K562 (cell line): ENCODE measurements at regions not wholly inside any gene's neighbourhood (a gene's known extent, or its start where the extent isn't known, plus 50 kb on each side); places are given as distances from the start of the nearest gene placed in this dataset.

Source experiments
- ATAC-seq: fragments of 200-7000 bp; cut with Tn5 transposase; 3 replicates; pipeline ENCODE4 v1.9.1; 2020; ENCODE audit warnings: moderate library complexity
- BruUV-seq: library from RNA; stranded (reverse); fragments of 400-500 nt; replicated peaks from 2 replicates; lab custom pipeline; 2021; lab: Mats Ljungman, UMichigan
- CTCF ChIA-PET: fragments of 300-600 bp; formaldehyde crosslinking; extraction: SDS; loops from one replicate; lab custom pipeline; 2021; ENCODE audit warnings: low intra/inter-chr PET ratio; lab: Yijun Ruan, JAX
- POLR2A ChIA-PET: fragments of 300-600, 350-650 bp; sonication (Branson Sonifier 250); formaldehyde crosslinking; extraction: SDS; loops from one replicate; lab custom pipeline; 2021; ENCODE audit warnings: antibody characterized with exemption, inconsistent platforms; lab: Yijun Ruan, JAX
- DNase-seq, 4 experiments: peaks; one replicate each; pipeline versions ENCODE4 v3.0.0 to v3.0.0-alpha.2; 2011 to 2018; ENCODE audit warnings: low spot score in 3 of 4, mixed read lengths in 3 of 4; ENCODE audit errors: extremely low read depth in 1 of 4
- FAIRE-seq: peaks from 2 replicates; lab custom pipeline; 2011; peaks lifted over from hg19 to GRCh38; lab: Jason Lieb, UNC
- H2AFZ ChIP-seq: 2 replicates; pipeline ENCODE4 v1.6.0; 2011; ENCODE audit warnings: low read depth, low read length, control low read depth, inconsistent platforms
- H3K27ac ChIP-seq: fragments of 200-600 bp; 3 replicates; pipeline ENCODE4 v1.8.0; 2011; ENCODE audit warnings: low read depth, mild to moderate bottlenecking, control low read depth, inconsistent platforms, low read length, moderate library complexity, mixed read lengths; ENCODE audit errors: extremely low read depth
- H3K27me3 ChIP-seq, 2 experiments: fragments of 300-600 bp in 1 of 2; 2 replicates in 1 of 2; 3 replicates in 1 of 2; pipeline versions ENCODE4 v1.6.0 to v1.8.0; 2011; ENCODE audit warnings: inconsistent platforms in 2 of 2, low read length in 2 of 2, mild to moderate bottlenecking in 1 of 2, mixed read lengths in 1 of 2, moderate library complexity in 1 of 2; ENCODE audit not compliant: control insufficient read depth in 2 of 2, insufficient read depth in 2 of 2
- H3K36me3 ChIP-seq: fragments of 300-600 bp; 3 replicates; pipeline ENCODE4 v1.8.0; 2011; ENCODE audit warnings: mild to moderate bottlenecking, low read length, inconsistent platforms; ENCODE audit not compliant: control insufficient read depth, insufficient read depth
- H3K4me1 ChIP-seq, 2 experiments: fragments of 200-600 bp in 1 of 2; replicated peaks in 1 of 2; 2 replicates in 1 of 2; 3 replicates in 1 of 2; pipeline versions ENCODE4 v1.5.1 to v1.8.0; 2011; ENCODE audit warnings: inconsistent platforms in 2 of 2, low read length in 2 of 2, mild to moderate bottlenecking in 1 of 2, mixed read lengths in 1 of 2, moderate library complexity in 1 of 2; ENCODE audit not compliant: control insufficient read depth in 2 of 2, insufficient read depth in 2 of 2
- H3K4me2 ChIP-seq: 2 replicates; pipeline ENCODE4 v1.6.1; 2011; ENCODE audit warnings: low read length, control low read depth, inconsistent platforms, mixed read lengths; ENCODE audit not compliant: insufficient read depth
- H3K4me3 ChIP-seq: fragments of 200-600 bp; sonication (generic), shearing (Covaris generic); 2 replicates; pipeline ENCODE4 v1.5.1; 2016; ENCODE audit warnings: control low read depth, inconsistent platforms
- H3K79me2 ChIP-seq: fragments of 200-600 bp; 3 replicates; pipeline ENCODE4 v1.8.0; 2011; ENCODE audit warnings: low read length, inconsistent platforms; ENCODE audit not compliant: control insufficient read depth, insufficient read depth
- H3K9ac ChIP-seq, 2 experiments: 2 replicates each; pipeline versions ENCODE4 v1.6.0 to v1.6.1; 2011; ENCODE audit warnings: low read depth in 2 of 2, low read length in 2 of 2, control low read depth in 1 of 2, inconsistent platforms in 1 of 2, mild to moderate bottlenecking in 1 of 2, mixed read lengths in 1 of 2; ENCODE audit not compliant: insufficient read depth in 1 of 2
- H3K9me1 ChIP-seq: one replicate; pipeline ENCODE4 v1.6.0; 2011; ENCODE audit warnings: inconsistent platforms, mild to moderate bottlenecking, low read length, moderate library complexity; ENCODE audit not compliant: control insufficient read depth, insufficient read depth
- H3K9me3 ChIP-seq: replicated peaks from 2 replicates; pipeline ENCODE4 v1.5.1; 2011; ENCODE audit warnings: low read depth, low read length, inconsistent platforms; ENCODE audit not compliant: control insufficient read depth, insufficient read depth
- H4K20me1 ChIP-seq: replicated peaks from 2 replicates; pipeline ENCODE4 v1.6.1; 2011; ENCODE audit warnings: low read length, inconsistent platforms, mixed read lengths; ENCODE audit not compliant: control insufficient read depth, insufficient read depth
- ARID1B ChIP-seq: fragments of 450-650 bp; IDR thresholded peaks from 2 replicates; pipeline ENCODE4 v1.6.1; 2016; ENCODE audit warnings: antibody characterized with exemption, mild to moderate bottlenecking, inconsistent platforms
- GABPA ChIP-seq: fragments of 200-800 bp; sonication (Bioruptor generic); conservative IDR thresholded peaks from 2 replicates; pipeline ENCODE4 v1.6.1; 2016; ENCODE audit warnings: low read depth, missing genetic modification characterization, missing compliant biosample characterization
- HDGF ChIP-seq: fragments of 450-650 bp; IDR thresholded peaks from 2 replicates; pipeline ENCODE4 v1.6.1; 2016
- NELFE ChIP-seq: IDR thresholded peaks from 2 replicates; pipeline ENCODE4 v1.6.1; 2011; ENCODE audit warnings: mild to moderate bottlenecking; ENCODE audit not compliant: insufficient read depth, insufficient read length
- SNIP1 ChIP-seq: fragments of 450-650 bp; IDR thresholded peaks from 2 replicates; pipeline ENCODE4 v1.7.1; 2017; ENCODE audit warnings: low read depth, mild to moderate bottlenecking
- XRCC5 ChIP-seq: fragments of 200-400 bp; formaldehyde crosslinking; IDR thresholded peaks from 2 replicates; pipeline ENCODE4 v1.6.1; 2017; ENCODE audit warnings: low read depth, mild to moderate bottlenecking, low read length
- ZNF165 ChIP-seq: fragments of 250-450 bp; sonication (Bioruptor Pico); IDR thresholded peaks from 2 replicates; pipeline ENCODE4 v1.4.0; 2020; ENCODE audit warnings: borderline replicate concordance
- ZNF24 ChIP-seq: fragments of 450-650 bp; IDR thresholded peaks from 2 replicates; pipeline ENCODE4 v1.6.1; 2016
- WGBS: fragments of 100-300 bp; shearing (Covaris generic); methylation state at CpG from one replicate; pipeline ENCODE4 v1.1.6; 2016; ENCODE audit warnings: low coverage, mixed read lengths; ENCODE audit not compliant: insufficient coverage; ENCODE audit errors: missing lambda C conversion rate; 5-methylcytosine and 5-hydroxymethylcytosine counted together
- in situ Hi-C: fragments of 300-500 bp; cut with MboI; formaldehyde crosslinking; loops from 4 replicates; pipeline ENCODE4 v1.15.0; 2018; ENCODE audit warnings: inconsistent platforms, mixed read lengths
- intact Hi-C: fragments of 100-400 bp; cut with micrococcal nuclease; formaldehyde crosslinking; loops from 2 replicates; pipeline ENCODE4 v1.14.2; 2022
- TF ChIP-seq, protein P1 (sequence below): sonication (generic); formaldehyde crosslinking; IDR thresholded peaks from 2 replicates; pipeline ENCODE4 v1.8.0; 2022; ENCODE audit warnings: missing genetic modification reagents, mild to moderate bottlenecking, borderline replicate concordance

- TF ChIP-seq ARID1B (no peak), ZNF24 (no peak), ZNF165 (no peak)
Measured at GRCh38 chr16:73891129-73891542, 405.5 kb upstream of the PSMD7 start (continued).

DNA sequence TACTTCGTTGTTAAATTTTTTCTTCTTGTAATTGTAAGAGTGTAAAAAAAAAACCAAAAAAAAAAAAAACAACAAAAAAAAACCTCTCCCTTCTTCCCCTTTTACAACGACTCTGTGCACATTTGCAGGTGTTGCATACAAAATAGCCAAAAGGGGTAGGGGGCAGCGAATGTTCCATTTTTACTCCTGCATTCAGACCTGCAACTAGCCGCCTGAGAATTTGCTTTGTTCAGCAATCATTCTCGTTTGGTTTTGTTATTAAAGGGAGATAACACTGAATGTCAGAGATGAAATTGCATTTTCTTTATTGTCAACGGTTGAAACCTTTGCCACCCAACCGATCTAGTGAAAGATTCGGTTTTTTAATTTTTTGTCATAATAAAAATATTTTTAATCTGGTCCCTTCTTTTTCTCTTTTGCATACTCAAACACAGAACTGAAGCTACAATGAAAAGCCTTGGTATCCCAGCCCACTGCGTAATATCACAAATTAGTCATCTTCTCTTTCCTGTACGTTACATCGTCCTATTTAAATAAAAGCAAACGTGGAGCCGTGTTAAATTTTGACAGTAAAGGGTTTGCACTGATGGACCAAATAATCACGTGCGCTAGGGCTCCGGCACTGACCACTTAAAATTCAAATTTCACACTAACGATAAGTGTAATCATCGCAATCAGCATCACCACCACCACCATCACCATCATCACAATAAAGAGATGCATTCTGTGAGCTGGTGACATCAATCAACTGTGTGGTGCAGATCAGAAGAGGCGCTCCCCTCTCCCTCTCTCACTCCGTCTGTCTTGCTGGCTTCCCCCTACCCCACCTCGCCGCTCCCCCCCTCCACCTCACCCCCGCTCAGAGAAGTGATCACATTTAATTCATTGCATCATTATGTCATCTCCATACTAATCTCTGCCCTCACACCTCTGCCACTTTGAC, 406.2 kb upstream of the PSMD7 start:
- FAIRE-seq = no peak
- no peak overlapping the region for H3K9ac ChIP-seq
- no peaks in the 10 kb centered on the region for H3K9me3 ChIP-seq
- intact Hi-C loops = no loop called here
- H3K4me1 ChIP-seq = no peaks in the 10 kb centered on the region
- under 1% methylated on average over 19 of the region's 23 CpGs for WGBS
- H3K27me3 ChIP-seq = peaks cover 5 to 9% of the 10 kb centered on the region in 2 experiments; a peak in 4 of 5 replicates
- no peaks in the 10 kb centered on the region for H3K36me3 ChIP-seq
- H2AFZ ChIP-seq = no peak overlapping the region
- TF ChIP-seq XRCC5 (no peak), NELFE (no peak), HDGF (no peak), SNIP1 (no peak), GABPA (tag) (no peak)
- TF ChIP-seq, protein P1, sequence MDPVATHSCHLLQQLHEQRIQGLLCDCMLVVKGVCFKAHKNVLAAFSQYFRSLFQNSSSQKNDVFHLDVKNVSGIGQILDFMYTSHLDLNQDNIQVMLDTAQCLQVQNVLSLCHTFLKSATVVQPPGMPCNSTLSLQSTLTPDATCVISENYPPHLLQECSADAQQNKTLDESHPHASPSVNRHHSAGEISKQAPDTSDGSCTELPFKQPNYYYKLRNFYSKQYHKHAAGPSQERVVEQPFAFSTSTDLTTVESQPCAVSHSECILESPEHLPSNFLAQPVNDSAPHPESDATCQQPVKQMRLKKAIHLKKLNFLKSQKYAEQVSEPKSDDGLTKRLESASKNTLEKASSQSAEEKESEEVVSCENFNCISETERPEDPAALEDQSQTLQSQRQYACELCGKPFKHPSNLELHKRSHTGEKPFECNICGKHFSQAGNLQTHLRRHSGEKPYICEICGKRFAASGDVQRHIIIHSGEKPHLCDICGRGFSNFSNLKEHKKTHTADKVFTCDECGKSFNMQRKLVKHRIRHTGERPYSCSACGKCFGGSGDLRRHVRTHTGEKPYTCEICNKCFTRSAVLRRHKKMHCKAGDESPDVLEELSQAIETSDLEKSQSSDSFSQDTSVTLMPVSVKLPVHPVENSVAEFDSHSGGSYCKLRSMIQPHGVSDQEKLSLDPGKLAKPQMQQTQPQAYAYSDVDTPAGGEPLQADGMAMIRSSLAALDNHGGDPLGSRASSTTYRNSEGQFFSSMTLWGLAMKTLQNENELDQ (CRISPR knock-in tag) = no peak
- no peaks in the 10 kb centered on the region for H3K9me1 ChIP-seq
- in situ Hi-C loops = no loop called here
- BruUV-seq = no TSS peak
- no peak for ATAC-seq
- H3K79me2 ChIP-seq = no peaks in the 10 kb centered on the region
- peaks cover 3% of the 10 kb centered on the region; the same call in 1 of the 2 replicates for H4K20me1 ChIP-seq
- H3K4me2 ChIP-seq = no peak overlapping the region
- CTCF ChIA-PET = no interaction called here
- POLR2A ChIA-PET = no interaction called here
- no peak overlapping the region for H3K27ac ChIP-seq
- DNase-seq = no peak
- H3K4me3 ChIP-seq = no peak overlapping the region
